ENCODE measurements at regions not wholly inside any gene's neighbourhood (a gene's known extent, or its start where the extent isn't known, plus 50 kb on each side); places are given as distances from the start of the nearest gene placed in this dataset.

GRCh38 chr6:23535101-23535500, 590.9 kb upstream of the NRSN1 start:
- TF ChIP-seq POLR2AphosphoS5 (IDR thresholded peaks at IDR 0.05; ENCODE audit: borderline replicate concordance, low read depth, low read length) = no peak
- no peak for TF ChIP-seq FOXP2 (optimal IDR thresholded peaks at IDR 0.05; ENCODE audit: control extremely low read depth, extremely low read length, insufficient read depth)
- no peak for TF ChIP-seq EZH2 (IDR thresholded peaks at IDR 0.05)
